ENCODE measurements at regions not wholly inside any gene's neighbourhood (a gene's known extent, or its start where the extent isn't known, plus 50 kb on each side); places are given as distances from the start of the nearest gene placed in this dataset.

GRCh38 chr5:118605761-118606160 lies 382.6 kb downstream of the DTWD2 start:
- ChIA-PET POLR2A (no interaction called here), CTCF (no interaction called here)
- TF ChIP-seq EZH2 (IDR thresholded peaks at IDR 0.05; ENCODE audit: borderline replicate concordance, low read depth, low read length, severe bottlenecking) (no peak), JUN (IDR thresholded peaks at IDR 0.05; ENCODE audit: borderline replicate concordance, insufficient read depth, insufficient read length, low read depth) (no peak), MAX (IDR thresholded peaks at IDR 0.05; ENCODE audit: insufficient read depth, insufficient read length) (no peak), MYC (IDR thresholded peaks at IDR 0.05; ENCODE audit: low read depth, low read length) (no peak), GATA2 (IDR thresholded peaks at IDR 0.05; ENCODE audit: insufficient read depth, insufficient read length, low read depth, low read length) (no peak), CTCF (IDR thresholded peaks at IDR 0.05; ENCODE audit: extremely low read depth in 1 of 2, insufficient read depth in 1 of 2, low read depth in 1 of 2, low read length in 2 of 2) (no peak)
- H3K9me3 ChIP-seq (replicated peaks; ENCODE audit: control insufficient read depth, insufficient read depth, low read length) = no peaks in the 10 kb centered on the region
- no peak for DNase-seq (ENCODE audit: low read depth, low spot score)
- dilution Hi-C loops (cut with MboI; ENCODE audit: extremely low pct_ligation_motif_present, low sequenced_read_pairs) (no loop called here), intact Hi-C loops (cut with micrococcal nuclease) (no loop called here)
- no peak overlapping the region for H3K4me3 ChIP-seq (replicated peaks in 1 of 3; ENCODE audit: insufficient read depth in 1 of 3, low read depth in 1 of 3, low read length in 3 of 3)
- H2AFZ ChIP-seq (ENCODE audit: low read depth, low read length) = no peak overlapping the region
- H3K79me2 ChIP-seq (ENCODE audit: control insufficient read depth, insufficient read depth, low read length) = no peaks in the 10 kb centered on the region
- no peaks in the 10 kb centered on the region for H3K36me3 ChIP-seq (ENCODE audit: control insufficient read depth in 2 of 2, extremely low read depth in 1 of 2, insufficient read depth in 2 of 2, low read length in 2 of 2)
- no peaks in the 10 kb centered on the region for H3K9me1 ChIP-seq (replicated peaks; ENCODE audit: control insufficient read depth, extremely low read depth, insufficient read depth, low read length)
- FAIRE-seq = no peak
- H3K27me3 ChIP-seq (ENCODE audit: control insufficient read depth in 2 of 2, insufficient read depth in 2 of 2, low read length in 2 of 2) = no peaks in the 10 kb centered on the region
- no peak overlapping the region for H3K4me2 ChIP-seq (ENCODE audit: insufficient read depth, low read length)
- H3K9ac ChIP-seq (replicated peaks; ENCODE audit: extremely low read depth, insufficient read depth, low read length) = no peak overlapping the region
- no peaks in the 10 kb centered on the region for H4K20me1 ChIP-seq (replicated peaks; ENCODE audit: control insufficient read depth, extremely low read depth, insufficient read depth, low read length)
- H3K27ac ChIP-seq (ENCODE audit: insufficient read depth, low read depth, low read length) = no peak overlapping the region
- no peaks in the 10 kb centered on the region for H3K4me1 ChIP-seq (ENCODE audit: control insufficient read depth, extremely low read depth, insufficient read depth, low read length)
- no TSS peak for BruUV-seq (replicated peaks)

GRCh38 chr5:118604106-118604505 lies 384.2 kb downstream of the DTWD2 start:
- no peak overlapping the region for H3K9ac ChIP-seq (replicated peaks; ENCODE audit: extremely low read depth, insufficient read depth, low read length)
- no peak overlapping the region for H3K27ac ChIP-seq (ENCODE audit: insufficient read depth, low read depth, low read length)
- no peaks in the 10 kb centered on the region for H3K9me3 ChIP-seq (replicated peaks; ENCODE audit: control insufficient read depth, insufficient read depth, low read length)
- dilution Hi-C loops (cut with MboI; ENCODE audit: extremely low pct_ligation_motif_present, low sequenced_read_pairs) (no loop called here), intact Hi-C loops (cut with micrococcal nuclease) (no loop called here)
- no peak overlapping the region for H3K4me3 ChIP-seq (replicated peaks in 1 of 3; ENCODE audit: insufficient read depth in 1 of 3, low read depth in 1 of 3, low read length in 3 of 3)
- no peaks in the 10 kb centered on the region for H3K79me2 ChIP-seq (ENCODE audit: control insufficient read depth, insufficient read depth, low read length)
- CTCF ChIA-PET = no interaction called here
- no peaks in the 10 kb centered on the region for H3K4me1 ChIP-seq (ENCODE audit: control insufficient read depth, extremely low read depth, insufficient read depth, low read length)
- DNase-seq (ENCODE audit: low read depth, low spot score) (no peak), FAIRE-seq (no peak)
- no peaks in the 10 kb centered on the region for H4K20me1 ChIP-seq (replicated peaks; ENCODE audit: control insufficient read depth, extremely low read depth, insufficient read depth, low read length)
- H3K27me3 ChIP-seq (ENCODE audit: control insufficient read depth in 2 of 2, insufficient read depth in 2 of 2, low read length in 2 of 2) = no peaks in the 10 kb centered on the region
- TF ChIP-seq GATA2 (IDR thresholded peaks at IDR 0.05; ENCODE audit: insufficient read depth, insufficient read length, low read depth, low read length) (no peak), CTCF (IDR thresholded peaks at IDR 0.05; ENCODE audit: extremely low read depth in 1 of 2, insufficient read depth in 1 of 2, low read depth in 1 of 2, low read length in 2 of 2) (no peak), EZH2 (IDR thresholded peaks at IDR 0.05; ENCODE audit: borderline replicate concordance, low read depth, low read length, severe bottlenecking) (no peak), MYC (IDR thresholded peaks at IDR 0.05; ENCODE audit: low read depth, low read length) (no peak), POLR2A (IDR thresholded peaks at IDR 0.05; ENCODE audit: low read depth, low read length) (no peak), JUN (IDR thresholded peaks at IDR 0.05; ENCODE audit: borderline replicate concordance, insufficient read depth, insufficient read length, low read depth) (no peak), POLR2AphosphoS5 (IDR thresholded peaks at IDR 0.05; ENCODE audit: insufficient read depth, low read depth, low read length) (no peak), FOS (IDR thresholded peaks at IDR 0.05; ENCODE audit: borderline replicate concordance, insufficient read depth, low read length) (no peak), MAX (IDR thresholded peaks at IDR 0.05; ENCODE audit: insufficient read depth, insufficient read length) (no peak)
- H3K4me2 ChIP-seq (ENCODE audit: insufficient read depth, low read length) = no peak overlapping the region
- POLR2A ChIA-PET = no interaction called here
- no peaks in the 10 kb centered on the region for H3K36me3 ChIP-seq (ENCODE audit: control insufficient read depth in 2 of 2, extremely low read depth in 1 of 2, insufficient read depth in 2 of 2, low read length in 2 of 2)
- no peaks in the 10 kb centered on the region for H3K9me1 ChIP-seq (replicated peaks; ENCODE audit: control insufficient read depth, extremely low read depth, insufficient read depth, low read length)
- BruUV-seq (replicated peaks) = no TSS peak
- H2AFZ ChIP-seq (ENCODE audit: low read depth, low read length) = no peak overlapping the region
